PC-9 (cell line): ENCODE measurements at regions not wholly inside any gene's neighbourhood (a gene's known extent, or its start where the extent isn't known, plus 50 kb on each side); places are given as distances from the start of the nearest gene placed in this dataset.

ENCODE experiments used
- BruUV-seq: library from RNA; stranded (reverse); fragments of 400-500 nt; replicated peaks from 2 replicates; lab custom pipeline; 2021; lab: Mats Ljungman, UMichigan
- CTCF ChIA-PET: fragments of 300-600 bp; sonication (Branson Sonifier 250); formaldehyde crosslinking; loops from one replicate; lab custom pipeline; 2022; ENCODE audit warnings: antibody characterized with exemption; lab: Charles Lee
- POLR2A ChIA-PET: fragments of 300-600 bp; sonication (Branson Sonifier 250); formaldehyde crosslinking; loops from one replicate; lab custom pipeline; 2022; ENCODE audit warnings: antibody characterized with exemption; ENCODE audit not compliant: unreplicated experiment; lab: Charles Lee
- DNase-seq, 2 experiments: peaks; one replicate each; pipeline versions ENCODE4 v3.0.0 to v3.0.0-alpha.2; 2015 to 2022; ENCODE audit warnings: mixed read lengths in 1 of 2
- H2AFZ ChIP-seq: fragments of 200-600 bp; sonication (generic); 2 replicates; pipeline ENCODE4 v1.8.1; 2017; ENCODE audit warnings: antibody characterized with exemption
- H3F3A ChIP-seq: fragments of 200-600 bp; sonication (generic); 2 replicates; pipeline ENCODE4 v1.8.1; 2017; ENCODE audit warnings: antibody characterized with exemption, mild to moderate bottlenecking, low read depth; ENCODE audit not compliant: insufficient read depth
- H3K27ac ChIP-seq: fragments of 200-600 bp; sonication (generic); 2 replicates; pipeline ENCODE4 v1.6.1; 2016; ENCODE audit warnings: mixed run types
- H3K27me3 ChIP-seq: fragments of 200-600 bp; sonication (generic); 2 replicates; pipeline ENCODE4 v1.6.1; 2016; ENCODE audit warnings: low read depth, mixed run types; ENCODE audit not compliant: insufficient read depth
- H3K36me3 ChIP-seq: fragments of 200-600 bp; sonication (generic); 2 replicates; pipeline ENCODE4 v1.6.1; 2016; ENCODE audit warnings: low read depth, mixed run types
- H3K4me1 ChIP-seq: fragments of 200-600 bp; sonication (generic); replicated peaks from 2 replicates; pipeline ENCODE4 v1.6.1; 2016; ENCODE audit warnings: mixed run types; ENCODE audit not compliant: insufficient read depth
- H3K4me2 ChIP-seq: fragments of 200-600 bp; sonication (generic); 2 replicates; pipeline ENCODE4 v1.6.1; 2017; ENCODE audit warnings: mixed run types
- H3K4me3 ChIP-seq: fragments of 200-600 bp; sonication (generic); 2 replicates; pipeline ENCODE4 v1.6.1; 2016; ENCODE audit warnings: mixed run types
- H3K79me2 ChIP-seq: fragments of 200-600 bp; sonication (generic); 2 replicates; pipeline ENCODE4 v1.6.1; 2017; ENCODE audit warnings: low read depth, mixed run types
- H3K9me2 ChIP-seq: fragments of 200-600 bp; sonication (generic); 2 replicates; pipeline ENCODE4 v1.8.1; 2017; ENCODE audit warnings: mild to moderate bottlenecking; ENCODE audit not compliant: insufficient read depth
- H3K9me3 ChIP-seq: fragments of 200-600 bp; sonication (generic); 2 replicates; pipeline ENCODE4 v1.8.1; 2016; ENCODE audit warnings: low read depth; ENCODE audit not compliant: insufficient read depth
- H4K20me1 ChIP-seq: fragments of 200-600 bp; sonication (generic); 2 replicates; pipeline ENCODE4 v1.8.1; 2017; ENCODE audit not compliant: insufficient read depth
- EZH2 ChIP-seq: fragments of 200-600 bp; sonication (generic); IDR thresholded peaks from 2 replicates; pipeline ENCODE4 v1.8.0; 2017; ENCODE audit warnings: antibody characterized with exemption, low read depth
- intact Hi-C: fragments of 100-400 bp; cut with micrococcal nuclease; formaldehyde crosslinking; loops from one replicate; pipeline ENCODE4 v1.10.0; 2022; ENCODE audit not compliant: unreplicated experiment
- TF ChIP-seq, protein P1 (sequence below): fragments of 200-600 bp; sonication (generic); conservative IDR thresholded peaks from 2 replicates; pipeline ENCODE4 v1.6.1; 2017; ENCODE audit warnings: mixed run types, antibody characterized with exemption, mild to moderate bottlenecking, moderate library complexity

DNA sequence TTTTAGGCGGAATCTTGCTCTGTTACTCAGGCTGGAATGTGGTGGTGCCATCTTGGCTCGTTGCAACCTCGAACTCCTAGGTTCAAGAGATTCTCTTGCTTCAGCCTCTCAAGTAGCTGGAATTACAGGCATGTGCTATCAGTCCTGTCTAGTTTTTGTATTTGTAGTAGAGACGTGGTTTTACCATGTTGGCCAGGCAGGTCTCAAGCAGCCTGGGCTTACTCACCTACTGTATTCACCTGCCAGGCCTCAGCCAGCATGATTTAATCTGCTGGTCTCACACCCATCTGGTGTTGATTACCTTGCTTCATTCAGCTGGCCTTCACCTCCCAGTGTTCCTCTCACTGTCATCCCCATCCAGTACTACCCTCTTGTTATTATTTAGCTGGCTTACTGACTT, 102.0 kb downstream of the IL12A start:
- no TSS peak for BruUV-seq
- H3K4me3 ChIP-seq: no peak overlapping the region
- H2AFZ ChIP-seq: no peak overlapping the region
- H3K36me3 ChIP-seq: no peaks in the 10 kb centered on the region
- H3F3A ChIP-seq: no peaks in the 10 kb centered on the region
- H3K79me2 ChIP-seq: no peaks in the 10 kb centered on the region
- H3K9me2 ChIP-seq: no peaks in the 10 kb centered on the region
- intact Hi-C loops: no loop called here
- POLR2A ChIA-PET: no interaction called here
- no peak for TF ChIP-seq EZH2
- TF ChIP-seq, protein P1, sequence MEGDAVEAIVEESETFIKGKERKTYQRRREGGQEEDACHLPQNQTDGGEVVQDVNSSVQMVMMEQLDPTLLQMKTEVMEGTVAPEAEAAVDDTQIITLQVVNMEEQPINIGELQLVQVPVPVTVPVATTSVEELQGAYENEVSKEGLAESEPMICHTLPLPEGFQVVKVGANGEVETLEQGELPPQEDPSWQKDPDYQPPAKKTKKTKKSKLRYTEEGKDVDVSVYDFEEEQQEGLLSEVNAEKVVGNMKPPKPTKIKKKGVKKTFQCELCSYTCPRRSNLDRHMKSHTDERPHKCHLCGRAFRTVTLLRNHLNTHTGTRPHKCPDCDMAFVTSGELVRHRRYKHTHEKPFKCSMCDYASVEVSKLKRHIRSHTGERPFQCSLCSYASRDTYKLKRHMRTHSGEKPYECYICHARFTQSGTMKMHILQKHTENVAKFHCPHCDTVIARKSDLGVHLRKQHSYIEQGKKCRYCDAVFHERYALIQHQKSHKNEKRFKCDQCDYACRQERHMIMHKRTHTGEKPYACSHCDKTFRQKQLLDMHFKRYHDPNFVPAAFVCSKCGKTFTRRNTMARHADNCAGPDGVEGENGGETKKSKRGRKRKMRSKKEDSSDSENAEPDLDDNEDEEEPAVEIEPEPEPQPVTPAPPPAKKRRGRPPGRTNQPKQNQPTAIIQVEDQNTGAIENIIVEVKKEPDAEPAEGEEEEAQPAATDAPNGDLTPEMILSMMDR: no peak
- CTCF ChIA-PET: no interaction called here
- no peaks in the 10 kb centered on the region for H3K9me3 ChIP-seq
- H3K4me2 ChIP-seq: no peak overlapping the region
- DNase-seq: no peak
- H3K27me3 ChIP-seq: no peaks in the 10 kb centered on the region
- no peak overlapping the region for H3K27ac ChIP-seq
- H4K20me1 ChIP-seq: no peaks in the 10 kb centered on the region
- peaks cover 7% of the 10 kb centered on the region for H3K4me1 ChIP-seq

DNA sequence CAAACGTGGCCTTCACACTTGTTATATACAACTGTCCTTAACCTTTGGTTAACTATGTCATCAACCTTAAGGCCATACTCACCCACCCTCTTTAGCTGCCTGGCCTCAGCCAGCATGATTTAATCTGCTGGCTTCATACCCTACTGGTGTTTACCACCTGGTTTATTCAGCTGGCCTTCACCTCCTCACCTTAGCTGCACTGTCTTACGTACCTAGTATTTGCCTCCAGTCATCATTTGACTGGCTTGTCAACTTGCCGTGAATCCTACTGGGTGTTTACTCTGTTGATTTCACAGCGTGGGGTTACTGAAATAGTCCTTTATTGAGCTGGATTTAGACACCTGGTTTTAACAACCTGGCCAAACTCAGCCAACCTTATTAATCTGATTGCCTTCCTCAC, 102.8 kb downstream of the IL12A start:
- no peak overlapping the region for H2AFZ ChIP-seq
- CTCF ChIA-PET: no interaction called here
- H3K4me1 ChIP-seq: no peaks in the 10 kb centered on the region
- no peak for TF ChIP-seq EZH2
- H3F3A ChIP-seq: no peaks in the 10 kb centered on the region
- H3K9me2 ChIP-seq: no peaks in the 10 kb centered on the region
- intact Hi-C loops: no loop called here
- no TSS peak for BruUV-seq
- POLR2A ChIA-PET: no interaction called here
- H3K4me2 ChIP-seq: no peak overlapping the region
- H3K27ac ChIP-seq: no peak overlapping the region
- no peak overlapping the region for H3K4me3 ChIP-seq
- no peaks in the 10 kb centered on the region for H4K20me1 ChIP-seq
- H3K36me3 ChIP-seq: no peaks in the 10 kb centered on the region
- H3K79me2 ChIP-seq: no peaks in the 10 kb centered on the region
- no peaks in the 10 kb centered on the region for H3K27me3 ChIP-seq
- DNase-seq: no peak
- no peaks in the 10 kb centered on the region for H3K9me3 ChIP-seq

DNA sequence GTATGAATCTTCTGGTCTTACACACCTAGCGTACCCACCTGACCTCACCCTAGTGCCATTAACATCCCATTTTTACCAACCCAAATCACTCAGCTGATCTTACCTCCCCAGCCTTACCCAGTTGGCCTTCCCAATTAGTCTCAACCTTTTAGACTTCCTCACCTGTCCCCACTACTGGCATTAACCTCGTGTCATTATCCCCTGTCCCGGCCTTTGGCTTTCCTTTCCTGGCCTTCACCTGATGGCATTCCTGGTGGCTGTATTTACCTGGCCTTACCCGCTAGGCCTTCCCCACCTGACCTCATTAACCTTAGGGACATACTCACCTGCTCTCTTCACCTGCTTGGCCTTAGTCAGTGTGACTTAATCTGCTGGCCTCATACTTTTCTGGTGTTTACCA, 104.1 kb downstream of the IL12A start:
- no peak for TF ChIP-seq EZH2
- CTCF ChIA-PET: no interaction called here
- H3K4me3 ChIP-seq: no peak overlapping the region

DNA sequence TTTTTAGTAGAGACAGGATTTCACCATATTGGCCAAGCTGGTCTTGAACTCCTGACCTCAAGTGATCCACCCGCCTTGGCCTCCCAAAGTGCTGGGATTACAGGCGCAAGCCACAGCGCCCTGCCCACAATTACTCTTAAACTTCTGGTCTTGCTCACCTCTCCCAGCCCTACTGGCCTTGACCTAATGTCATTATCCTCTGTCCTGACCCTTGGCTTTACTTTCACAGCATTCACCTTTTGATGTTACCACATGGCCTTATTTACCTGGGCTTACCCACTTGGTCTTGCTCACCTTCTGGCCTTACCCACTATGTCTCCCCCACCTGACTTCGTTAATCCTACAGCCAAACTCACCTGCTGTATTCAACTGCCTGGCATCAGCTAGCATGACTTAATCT, 105.9 kb downstream of the IL12A start:
- Histone ChIP-seq H3K4me1 (no peaks in the 10 kb centered on the region), H3K4me3 (no peak overlapping the region), H3K4me2 (no peak overlapping the region), H3K79me2 (no peaks in the 10 kb centered on the region), H2AFZ (no peak overlapping the region), H3K9me3 (no peaks in the 10 kb centered on the region), H4K20me1 (no peaks in the 10 kb centered on the region), H3K27ac (no peak overlapping the region), H3K27me3 (no peaks in the 10 kb centered on the region), H3K9me2 (no peaks in the 10 kb centered on the region), H3K36me3 (no peaks in the 10 kb centered on the region), H3F3A (no peaks in the 10 kb centered on the region)
- CTCF ChIA-PET: no interaction called here
- intact Hi-C loops: no loop called here
- no TSS peak for BruUV-seq
- DNase-seq: no peak
- TF ChIP-seq, protein P1: no peak
- TF ChIP-seq EZH2: no peak
- POLR2A ChIA-PET: no interaction called here

More for the DNA sequence above, 104.1 kb downstream of the IL12A start:
- intact Hi-C loops: no loop called here
- Histone ChIP-seq H3F3A (no peaks in the 10 kb centered on the region), H3K9me3 (no peaks in the 10 kb centered on the region), H3K27me3 (no peaks in the 10 kb centered on the region), H3K4me1 (no peaks in the 10 kb centered on the region), H3K9me2 (no peaks in the 10 kb centered on the region), H3K27ac (no peak overlapping the region), H2AFZ (no peak overlapping the region), H3K79me2 (no peaks in the 10 kb centered on the region), H3K36me3 (no peaks in the 10 kb centered on the region), H3K4me2 (no peak overlapping the region), H4K20me1 (no peaks in the 10 kb centered on the region)
- no TSS peak for BruUV-seq
- no peak for DNase-seq
- POLR2A ChIA-PET: no interaction called here
